ENCODE measurements at regions not wholly inside any gene's neighbourhood (a gene's known extent, or its start where the extent isn't known, plus 50 kb on each side); places are given as distances from the start of the nearest gene placed in this dataset.

- H3K9ac ChIP-seq (ENCODE audit: insufficient read depth, low read length, poor library complexity, severe bottlenecking): no peak overlapping the region
- no peaks in the 10 kb centered on the region for H4K20me1 ChIP-seq (ENCODE audit: insufficient read depth, low read length)
- H3K27ac Mint-ChIP-seq: no peak overlapping the region
- H3K9me3 ChIP-seq (replicated peaks in 1 of 2; ENCODE audit: control insufficient read depth in 1 of 2, insufficient read depth in 1 of 2, low read length in 2 of 2): no peaks in the 10 kb centered on the region
- no peaks in the 10 kb centered on the region for H3K4me1 ChIP-seq (ENCODE audit: control insufficient read depth in 1 of 2, insufficient read depth in 2 of 2, low read length in 2 of 2)
- TF ChIP-seq CTCF (IDR thresholded peaks at IDR 0.05): no peak
- H3K27me3 Mint-ChIP-seq (ENCODE audit: low read depth in 3 of 3): no peaks in the 10 kb centered on the region
- peaks cover 0 to 3% (median 0%) of the 10 kb centered on the region in 7 donors for H3K9me3 Mint-ChIP-seq
- no peaks in the 10 kb centered on the region for H3K27me3 ChIP-seq (ENCODE audit: control insufficient read depth in 2 of 2, insufficient read depth in 2 of 2, low read length in 2 of 2)
- no peak overlapping the region for H2AFZ ChIP-seq (ENCODE audit: insufficient read depth, low read depth, low read length, poor library complexity, severe bottlenecking)
- no peaks in the 10 kb centered on the region for H3K36me3 ChIP-seq (replicated peaks in 1 of 2; ENCODE audit: control insufficient read depth in 1 of 2, insufficient read depth in 2 of 2, low read length in 2 of 2)
- no peaks in the 10 kb centered on the region for H3K36me3 Mint-ChIP-seq
- no peaks in the 10 kb centered on the region for H3K79me2 ChIP-seq (ENCODE audit: insufficient read depth, low read length)
- intact Hi-C loops (cut with micrococcal nuclease): loop anchor here in 1 of 2 donors (10.0 kb wide), 1 partner anchor 797 kb away; no protein-coding TSS in a partner anchor
- no peak for DNase-seq
- H3K4me2 ChIP-seq (replicated peaks; ENCODE audit: extremely low read depth, low read length, poor library complexity, severe bottlenecking): no peak overlapping the region
- no peak overlapping the region for H3K27ac ChIP-seq (ENCODE audit: low read depth in 1 of 2, low read length in 2 of 2)
- H3K4me3 Mint-ChIP-seq: no peak overlapping the region
- H3K4me1 Mint-ChIP-seq: peaks cover 4% of the 10 kb centered on the region
- H3K4me3 ChIP-seq (replicated peaks in 1 of 3; ENCODE audit: low read depth in 2 of 3, low read length in 3 of 3): no peak overlapping the region
Measured at GRCh38 chr3:4001976-4002375, 202.7 kb downstream of the LRRN1 start.

GRCh38 chr3:4006288-4006687 lies 207.1 kb downstream of the LRRN1 start:
- H3K79me2 ChIP-seq (ENCODE audit: insufficient read depth, low read length): no peaks in the 10 kb centered on the region
- H3K4me3 ChIP-seq (replicated peaks in 1 of 3; ENCODE audit: low read depth in 2 of 3, low read length in 3 of 3): no peak overlapping the region
- H3K4me1 ChIP-seq (ENCODE audit: control insufficient read depth in 1 of 2, insufficient read depth in 2 of 2, low read length in 2 of 2): no peaks in the 10 kb centered on the region
- no peak overlapping the region for H3K27ac Mint-ChIP-seq
- H3K9ac ChIP-seq (ENCODE audit: insufficient read depth, low read length, poor library complexity, severe bottlenecking): no peak overlapping the region
- H3K27ac ChIP-seq (ENCODE audit: low read depth in 1 of 2, low read length in 2 of 2): no peak overlapping the region
- H3K27me3 ChIP-seq (ENCODE audit: control insufficient read depth in 2 of 2, insufficient read depth in 2 of 2, low read length in 2 of 2): no peaks in the 10 kb centered on the region
- H3K27me3 Mint-ChIP-seq (ENCODE audit: low read depth in 3 of 3): peaks cover 0 to 2% (median 0%) of the 10 kb centered on the region in 3 donors
- H3K36me3 ChIP-seq (replicated peaks in 1 of 2; ENCODE audit: control insufficient read depth in 1 of 2, insufficient read depth in 2 of 2, low read length in 2 of 2): no peaks in the 10 kb centered on the region
- peaks cover 6% of the 10 kb centered on the region for H3K4me1 Mint-ChIP-seq
- H3K4me3 Mint-ChIP-seq: no peak overlapping the region
- no peak for DNase-seq
- H2AFZ ChIP-seq (ENCODE audit: insufficient read depth, low read depth, low read length, poor library complexity, severe bottlenecking): no peak overlapping the region
- H3K4me2 ChIP-seq (replicated peaks; ENCODE audit: extremely low read depth, low read length, poor library complexity, severe bottlenecking): no peak overlapping the region
- WGBS (ENCODE audit: insufficient coverage): 80% methylated on average over 2 of the region's 2 CpGs
- no peaks in the 10 kb centered on the region for H3K9me3 ChIP-seq (replicated peaks in 1 of 2; ENCODE audit: control insufficient read depth in 1 of 2, insufficient read depth in 1 of 2, low read length in 2 of 2)
- no peaks in the 10 kb centered on the region for H3K36me3 Mint-ChIP-seq
- no peak for TF ChIP-seq CTCF (IDR thresholded peaks at IDR 0.05)
- no peaks in the 10 kb centered on the region for H4K20me1 ChIP-seq (ENCODE audit: insufficient read depth, low read length)
- intact Hi-C loops (cut with micrococcal nuclease): loop anchor here in 1 of 2 donors (10.0 kb wide), 1 partner anchor 801 kb away; no protein-coding TSS in a partner anchor
- H3K9me3 Mint-ChIP-seq: no peaks in the 10 kb centered on the region
